H9 (cell line): ENCODE measurements at regions not wholly inside any gene's neighbourhood (a gene's known extent, or its start where the extent isn't known, plus 50 kb on each side); places are given as distances from the start of the nearest gene placed in this dataset.

ENCODE experiments used
- DNase-seq: peaks from one replicate; pipeline ENCODE4 v3.0.0-alpha.2; 2017
- H2AFZ ChIP-seq: one replicate; pipeline ENCODE4 v1.6.1; 2013; ENCODE audit warnings: mild to moderate bottlenecking, low read length, control low read depth, moderate library complexity
- H2AK5ac ChIP-seq: 2 replicates; pipeline ENCODE4 v1.6.1; 2013; ENCODE audit warnings: low read length, control low read depth, mixed read lengths; ENCODE audit not compliant: insufficient read length
- H2BK120ac ChIP-seq: one replicate; pipeline ENCODE4 v1.6.1; 2013; ENCODE audit warnings: low read depth, mild to moderate bottlenecking, low read length, control low read depth, inconsistent platforms; ENCODE audit not compliant: poor library complexity, severe bottlenecking
- H2BK12ac ChIP-seq: 2 replicates; pipeline ENCODE4 v1.6.1; 2013; ENCODE audit warnings: low read length, control low read depth, mixed read lengths, low read depth; ENCODE audit not compliant: insufficient read length
- H2BK15ac ChIP-seq: 2 replicates; pipeline ENCODE4 v1.6.1; 2013; ENCODE audit warnings: low read depth, low read length, control low read depth
- H2BK20ac ChIP-seq: one replicate; pipeline ENCODE4 v1.6.1; 2013; ENCODE audit warnings: low read depth, mild to moderate bottlenecking, low read length, control low read depth, inconsistent platforms; ENCODE audit not compliant: poor library complexity, severe bottlenecking
- H2BK5ac ChIP-seq: 2 replicates; pipeline ENCODE4 v1.6.1; 2013; ENCODE audit warnings: low read length, control low read depth, mixed read lengths; ENCODE audit not compliant: insufficient read length
- H3K14ac ChIP-seq: 2 replicates; pipeline ENCODE4 v1.6.1; 2013; ENCODE audit warnings: low read length, control low read depth; ENCODE audit not compliant: insufficient read depth
- H3K18ac ChIP-seq: 2 replicates; pipeline ENCODE4 v1.6.1; 2013; ENCODE audit warnings: low read depth, mild to moderate bottlenecking, mixed read lengths, low read length, control low read depth; ENCODE audit not compliant: insufficient read length
- H3K23ac ChIP-seq: 2 replicates; pipeline ENCODE4 v1.6.1; 2013; ENCODE audit warnings: low read length, control low read depth, mixed read lengths, low read depth; ENCODE audit not compliant: insufficient read length
- H3K23me2 ChIP-seq: 2 replicates; pipeline ENCODE4 v1.6.1; 2013; ENCODE audit warnings: low read depth, mild to moderate bottlenecking, mixed read lengths, low read length, control low read depth; ENCODE audit not compliant: insufficient read length, poor library complexity, severe bottlenecking
- H3K27ac ChIP-seq: 2 replicates; pipeline ENCODE4 v1.5.1; 2013; ENCODE audit warnings: low read length, control low read depth, mixed read lengths, low read depth; ENCODE audit not compliant: insufficient read length
- H3K27me3 ChIP-seq: 2 replicates; pipeline ENCODE4 v1.6.1; 2013; ENCODE audit warnings: low read length, control low read depth, inconsistent platforms; ENCODE audit not compliant: insufficient read depth
- H3K4ac ChIP-seq: 2 replicates; pipeline ENCODE4 v1.6.1; 2013; ENCODE audit warnings: low read depth, mild to moderate bottlenecking, control low read depth, inconsistent platforms, low read length, moderate library complexity
- H3K4me1 ChIP-seq: 2 replicates; pipeline ENCODE4 v1.6.1; 2013; ENCODE audit warnings: low read length, control low read depth, inconsistent platforms; ENCODE audit not compliant: insufficient read depth
- H3K4me2 ChIP-seq: 2 replicates; pipeline ENCODE4 v1.6.1; 2013; ENCODE audit warnings: low read length, control low read depth, mixed read lengths; ENCODE audit not compliant: insufficient read length, insufficient read depth
- H3K56ac ChIP-seq: 2 replicates; pipeline ENCODE4 v1.6.1; 2013; ENCODE audit warnings: low read depth, mild to moderate bottlenecking, mixed read lengths, low read length, control low read depth; ENCODE audit not compliant: insufficient read length
- H3K79me1 ChIP-seq: 2 replicates; pipeline ENCODE4 v1.6.1; 2013; ENCODE audit warnings: low read depth, mild to moderate bottlenecking, moderate library complexity, low read length, control low read depth, inconsistent platforms; ENCODE audit not compliant: insufficient read depth, poor library complexity, severe bottlenecking
- H3K79me2 ChIP-seq: 2 replicates; pipeline ENCODE4 v1.6.1; 2013; ENCODE audit warnings: low read length, control low read depth, inconsistent platforms; ENCODE audit not compliant: insufficient read depth
- H3K9ac ChIP-seq: 2 replicates; pipeline ENCODE4 v1.6.1; 2013; ENCODE audit warnings: low read length, control low read depth, mixed read lengths; ENCODE audit not compliant: insufficient read length; ENCODE audit errors: extremely low read depth
- H3K9me3 ChIP-seq: one replicate; pipeline ENCODE4 v1.6.1; 2013; ENCODE audit warnings: low read depth, low read length, inconsistent platforms; ENCODE audit not compliant: control insufficient read depth
- H3T11ph ChIP-seq: one replicate; pipeline ENCODE4 v1.6.1; 2013; ENCODE audit warnings: mild to moderate bottlenecking, low read length, control low read depth, inconsistent platforms
- H4K20me1 ChIP-seq: one replicate; pipeline ENCODE4 v1.6.1; 2013; ENCODE audit not compliant: control insufficient read depth, insufficient read length, insufficient read depth
- H4K5ac ChIP-seq: 2 replicates; pipeline ENCODE4 v1.6.1; 2013; ENCODE audit warnings: low read depth, mild to moderate bottlenecking, mixed read lengths, low read length, control low read depth; ENCODE audit not compliant: insufficient read length
- H4K8ac ChIP-seq: replicated peaks from 2 replicates; pipeline ENCODE4 v1.6.1; 2013; ENCODE audit warnings: low read length, control low read depth, mixed read lengths, low read depth; ENCODE audit not compliant: insufficient read length
- H4K91ac ChIP-seq: 2 replicates; pipeline ENCODE4 v1.6.1; 2013; ENCODE audit warnings: low read depth, mild to moderate bottlenecking, moderate library complexity, mixed read lengths, low read length, control low read depth; ENCODE audit not compliant: insufficient read length
- H3K27ac Mint-ChIP-seq, 3 experiments: 2 replicates in 2 of 3; 3 replicates in 1 of 3; pipeline ENCODE4 v1.8.0; 2020 to 2021; ENCODE audit warnings: mixed read lengths in 3 of 3, mild to moderate bottlenecking in 1 of 3, moderate library complexity in 1 of 3
- H3K27me3 Mint-ChIP-seq: 2 replicates; pipeline ENCODE4 v1.8.0; 2021; ENCODE audit warnings: low read depth, mild to moderate bottlenecking, moderate library complexity, mixed read lengths
- H3K36me3 Mint-ChIP-seq, 3 experiments: 2 replicates in 2 of 3; 3 replicates in 1 of 3; pipeline ENCODE4 v1.8.0; 2020 to 2021; ENCODE audit warnings: low read depth in 3 of 3, mixed read lengths in 3 of 3; ENCODE audit not compliant: insufficient read depth in 1 of 3
- H3K4me1 Mint-ChIP-seq, 2 experiments: 2 replicates each; pipeline ENCODE4 v1.8.0; 2020; ENCODE audit warnings: mixed read lengths in 2 of 2
- H3K4me3 Mint-ChIP-seq, 2 experiments: 2 replicates in 1 of 2; 3 replicates in 1 of 2; pipeline ENCODE4 v1.8.0; 2020 to 2021; ENCODE audit warnings: mild to moderate bottlenecking in 2 of 2, mixed read lengths in 2 of 2, moderate library complexity in 1 of 2
- H3K9me3 Mint-ChIP-seq, 2 experiments: 2 replicates in 1 of 2; 3 replicates in 1 of 2; pipeline ENCODE4 v1.8.0; 2020; ENCODE audit warnings: mild to moderate bottlenecking in 2 of 2, mixed read lengths in 2 of 2, moderate library complexity in 1 of 2
- CTCF ChIP-seq: fragments of 200-600 bp; sonication (generic); conservative IDR thresholded peaks from 3 replicates; pipeline ENCODE4 v1.8.0; 2021; ENCODE audit warnings: antibody characterized with exemption, mild to moderate bottlenecking
- WGBS: extraction: QIAGEN DNeasy Blood & Tissue Kit; methylation state at CpG from one replicate; pipeline ENCODE4 v1.1.7; 2013; ENCODE audit warnings: missing lambda C conversion rate, low lambda C conversion rate, mixed read lengths; ENCODE audit not compliant: insufficient read length; ENCODE audit errors: extremely low coverage; 5-methylcytosine and 5-hydroxymethylcytosine counted together

- H3K18ac ChIP-seq, result no peak overlapping the region
- no peak overlapping the region for H2AFZ ChIP-seq
- Mint-ChIP-seq H3K4me1 (peaks cover 6 to 11% of the 10 kb centered on the region in 2 experiments; a peak in 2 of 4 replicates), H3K27me3 (no peaks in the 10 kb centered on the region), H3K9me3 (no peaks in the 10 kb centered on the region), H3K36me3 (no peaks in the 10 kb centered on the region), H3K4me3 (no peak overlapping the region), H3K27ac (no peak overlapping the region; a peak in 1 of 7 replicates)
- no peak overlapping the region for H4K8ac ChIP-seq
- H2AK5ac ChIP-seq, result no peak overlapping the region
- no peaks in the 10 kb centered on the region for H3K9me3 ChIP-seq
- H3K14ac ChIP-seq, result no peak overlapping the region
- no peak overlapping the region for H2BK5ac ChIP-seq
- no peak overlapping the region for H2BK120ac ChIP-seq
- no CpG with 5 or more reads among the region's 5 CpGs for WGBS
- peaks cover 5% of the 10 kb centered on the region; the same call in 1 of the 2 replicates for H3K4me1 ChIP-seq
- H4K91ac ChIP-seq, result no peak overlapping the region
- no peak for DNase-seq
- no peak overlapping the region for H4K5ac ChIP-seq
- no peak overlapping the region for H2BK20ac ChIP-seq
- no peak overlapping the region for H3K9ac ChIP-seq
- H3K23ac ChIP-seq, result no peak overlapping the region
- no peaks in the 10 kb centered on the region for H3K79me2 ChIP-seq
- H3T11ph ChIP-seq, result no peak overlapping the region
- H3K27ac ChIP-seq, result no peak overlapping the region
- no peak overlapping the region for H3K4me2 ChIP-seq
- H3K23me2 ChIP-seq, result no peaks in the 10 kb centered on the region
- H3K27me3 ChIP-seq, result no peaks in the 10 kb centered on the region
- no peak for TF ChIP-seq CTCF
- H3K4ac ChIP-seq, result no peak overlapping the region
- H3K56ac ChIP-seq, result no peak overlapping the region
- H2BK15ac ChIP-seq, result no peak overlapping the region
- H4K20me1 ChIP-seq, result no peaks in the 10 kb centered on the region
- no peak overlapping the region for H2BK12ac ChIP-seq
- no peaks in the 10 kb centered on the region for H3K79me1 ChIP-seq
Measured at GRCh38 chr6:155648301-155648700, 192.7 kb upstream of the NOX3 start.
